Kidney (tissue), 13 donors: ENCODE measurements at regions not wholly inside any gene's neighbourhood (a gene's known extent, or its start where the extent isn't known, plus 50 kb on each side); places are given as distances from the start of the nearest gene placed in this dataset.

Experiments used
- DNase-seq, 5 donors: peaks; one replicate each; pipeline ENCODE4 v3.0.0-alpha.2; 2013 to 2020
- FAIRE-seq: peaks from 2 replicates; lab custom pipeline; 2012; peaks lifted over from hg19 to GRCh38; lab: Jason Lieb, UNC
- H3K27ac ChIP-seq, 2 donors: one replicate each; pipeline ENCODE4 v1.7.0; 2013; ENCODE audit warnings: low read depth in 2 of 2, low read length in 2 of 2, inconsistent platforms in 1 of 2
- H3K27me3 ChIP-seq: one replicate; pipeline ENCODE4 v1.7.1; 2013; ENCODE audit warnings: low read length, inconsistent platforms; ENCODE audit not compliant: control insufficient read depth, insufficient read depth
- H3K36me3 ChIP-seq, 3 donors: one replicate each; pipeline versions ENCODE4 v1.7.0 to v1.7.1; 2013; ENCODE audit warnings: low read length in 3 of 3, control low read depth in 1 of 3, inconsistent platforms in 1 of 3; ENCODE audit not compliant: insufficient read depth in 3 of 3, control insufficient read depth in 2 of 3
- H3K4me1 ChIP-seq, 3 donors: one replicate each; pipeline versions ENCODE4 v1.7.0 to v1.7.1; 2013; ENCODE audit warnings: low read length in 3 of 3, inconsistent platforms in 1 of 3, low read depth in 1 of 3; ENCODE audit not compliant: control insufficient read depth in 2 of 3, insufficient read depth in 2 of 3
- H3K4me3 ChIP-seq, 3 donors: one replicate each; pipeline versions ENCODE4 v1.7.0 to v1.8.1; 2013; ENCODE audit warnings: low read length in 3 of 3, control low read depth in 1 of 3, inconsistent platforms in 1 of 3
- H3K9ac ChIP-seq, 3 donors: one replicate each; pipeline versions ENCODE4 v1.7.0 to v1.7.1; 2013; ENCODE audit warnings: low read length in 3 of 3, control low read depth in 1 of 3, inconsistent platforms in 1 of 3
- H3K9me3 ChIP-seq, 3 donors: one replicate each; pipeline versions ENCODE4 v1.7.0 to v1.7.1; 2013; ENCODE audit warnings: low read length in 3 of 3, control low read depth in 1 of 3, inconsistent platforms in 1 of 3; ENCODE audit not compliant: control insufficient read depth in 2 of 3, insufficient read depth in 1 of 3
- CTCF ChIP-seq: IDR thresholded peaks from 3 replicates; pipeline ENCODE4 v1.5.1; 2012; ENCODE audit warnings: mild to moderate bottlenecking, moderate library complexity, borderline replicate concordance; ENCODE audit not compliant: insufficient read depth; ENCODE audit errors: extremely low read depth
- intact Hi-C: fragments of 100-400 bp; cut with DNase I; formaldehyde crosslinking; loops from one replicate; pipeline ENCODE4 v1.11.1; 2022
- donor health status: control.
- donor health status: control.
- donor health status: control.
- donor health status: control.
- donor health status: control.
- donor health status: DM: yes; HTN: yes; CAD: no.
- donor health status: Normal renal cell carcinoma (clear cell type).

GRCh38 chr5:97591781-97592180, 408.7 kb upstream of the RIOK2 start:
- Histone ChIP-seq H3K4me1 (no peaks in the 10 kb centered on the region), H3K27ac (no peak overlapping the region), H3K36me3 (no peaks in the 10 kb centered on the region), H3K4me3 (no peak overlapping the region), H3K9ac (no peak overlapping the region), H3K27me3 (no peaks in the 10 kb centered on the region), H3K9me3 (no peaks in the 10 kb centered on the region)
- intact Hi-C loops: no loop called here
- no peak for TF ChIP-seq CTCF
- no peak for DNase-seq
- no peak for FAIRE-seq

- DNase-seq (no peak), FAIRE-seq (no peak)
- H3K27ac ChIP-seq: no peak overlapping the region
- intact Hi-C loops: no loop called here
- H3K4me1 ChIP-seq: no peaks in the 10 kb centered on the region
- H3K9me3 ChIP-seq: peaks cover 0 to 11% (median 11%) of the 10 kb centered on the region in 3 donors
- H3K36me3 ChIP-seq: no peaks in the 10 kb centered on the region
- no peak for TF ChIP-seq CTCF
- no peaks in the 10 kb centered on the region for H3K27me3 ChIP-seq
- no peak overlapping the region for H3K9ac ChIP-seq
- no peak overlapping the region for H3K4me3 ChIP-seq
Observed at GRCh38 chr5:97600486-97600885, 417.4 kb upstream of the RIOK2 start.

GRCh38 chr5:97601651-97602050, 418.6 kb upstream of the RIOK2 start:
- Histone ChIP-seq H3K9me3 (peaks cover 0 to 11% (median 11%) of the 10 kb centered on the region in 3 donors), H3K9ac (no peak overlapping the region), H3K27ac (no peak overlapping the region), H3K27me3 (no peaks in the 10 kb centered on the region), H3K4me3 (no peak overlapping the region), H3K36me3 (no peaks in the 10 kb centered on the region), H3K4me1 (no peaks in the 10 kb centered on the region)
- intact Hi-C loops: no loop called here
- no peak for DNase-seq
- no peak for FAIRE-seq
- no peak for TF ChIP-seq CTCF

- FAIRE-seq: no peak
- H3K36me3 ChIP-seq: no peaks in the 10 kb centered on the region
Observed at GRCh38 chr5:97606531-97606930, 423.5 kb upstream of the RIOK2 start.

More at GRCh38 chr5:97606531-97606930, 423.5 kb upstream of the RIOK2 start:
- no peaks in the 10 kb centered on the region for H3K27me3 ChIP-seq
- H3K9ac ChIP-seq: no peak overlapping the region
- peaks cover 0 to 7% (median 5%) of the 10 kb centered on the region in 3 donors for H3K9me3 ChIP-seq
- no peaks in the 10 kb centered on the region for H3K4me1 ChIP-seq
- no peak for TF ChIP-seq CTCF
- no peak overlapping the region for H3K4me3 ChIP-seq
- DNase-seq: no peak
- no peak overlapping the region for H3K27ac ChIP-seq
- intact Hi-C loops: no loop called here
